OCI-LY7 (cell line): ENCODE measurements at regions not wholly inside any gene's neighbourhood (a gene's known extent, or its start where the extent isn't known, plus 50 kb on each side); places are given as distances from the start of the nearest gene placed in this dataset.

Experiments
- BruUV-seq: library from RNA; stranded (reverse); fragments of 400-500 nt; replicated peaks from 2 replicates; lab custom pipeline; 2021; lab: Mats Ljungman, UMichigan
- CTCF ChIA-PET: fragments of 300-600 bp; sonication (Branson Sonifier 250); formaldehyde crosslinking; loops from one replicate; lab custom pipeline; 2022; ENCODE audit warnings: antibody characterized with exemption; ENCODE audit not compliant: unreplicated experiment; lab: Charles Lee
- POLR2A ChIA-PET: fragments of 300-600 bp; sonication (Branson Sonifier 250); formaldehyde crosslinking; loops from one replicate; lab custom pipeline; 2022; ENCODE audit warnings: antibody characterized with exemption; lab: Charles Lee
- DNase-seq: peaks from one replicate; pipeline ENCODE4 v3.0.0-alpha.2; 2015; ENCODE audit warnings: low spot score
- H2AFZ ChIP-seq: fragments of 200-600 bp; sonication (generic), shearing (Covaris generic); 2 replicates; pipeline ENCODE4 v1.6.1; 2014; ENCODE audit warnings: mild to moderate bottlenecking, antibody characterized with exemption, low read length, moderate library complexity
- H3K27ac ChIP-seq: fragments of 200-600 bp; sonication (generic); 2 replicates; pipeline ENCODE4 v1.5.1; 2014; ENCODE audit warnings: mixed run types, low read depth, mild to moderate bottlenecking, moderate library complexity, low read length, inconsistent platforms; ENCODE audit not compliant: poor library complexity, severe bottlenecking
- H3K36me3 ChIP-seq: fragments of 200-600 bp; sonication (generic); 2 replicates; pipeline ENCODE4 v1.6.1; 2014; ENCODE audit warnings: mild to moderate bottlenecking, antibody characterized with exemption, low read length, moderate library complexity, mixed read lengths; ENCODE audit not compliant: insufficient read depth
- H3K4me1 ChIP-seq: fragments of 200-600 bp; sonication (generic); 2 replicates; pipeline ENCODE4 v1.5.1; 2014; ENCODE audit warnings: mild to moderate bottlenecking, low read length; ENCODE audit not compliant: insufficient read depth, poor library complexity, severe bottlenecking
- H3K4me2 ChIP-seq: fragments of 200-600 bp; sonication (generic); 2 replicates; pipeline ENCODE4 v1.6.1; 2014; ENCODE audit warnings: mild to moderate bottlenecking, low read length
- H3K4me3 ChIP-seq: fragments of 200-600 bp; sonication (generic); 2 replicates; pipeline ENCODE4 v1.5.1; 2014; ENCODE audit warnings: mild to moderate bottlenecking, low read depth, low read length; ENCODE audit not compliant: poor library complexity, severe bottlenecking
- H3K79me2 ChIP-seq: fragments of 200-600 bp; sonication (generic); 2 replicates; pipeline ENCODE4 v1.6.1; 2016; ENCODE audit warnings: low read depth, mild to moderate bottlenecking, low read length, moderate library complexity, mixed read lengths; ENCODE audit not compliant: insufficient read depth
- H3K9me2 ChIP-seq: fragments of 200-600 bp; sonication (generic); 2 replicates; pipeline ENCODE4 v1.6.1; 2016; ENCODE audit warnings: mild to moderate bottlenecking, low read length, mixed read lengths; ENCODE audit not compliant: insufficient read depth
- H3K9me3 ChIP-seq: fragments of 200-600 bp; sonication (generic); 2 replicates; pipeline ENCODE4 v1.6.1; 2014; ENCODE audit warnings: mild to moderate bottlenecking, mixed run types, low read length, mixed read lengths
- H4K20me1 ChIP-seq: fragments of 200-600 bp; sonication (generic); 2 replicates; pipeline ENCODE4 v1.6.1; 2014; ENCODE audit warnings: mild to moderate bottlenecking, antibody characterized with exemption, low read length, moderate library complexity, mixed read lengths; ENCODE audit not compliant: insufficient read depth
- CTCF ChIP-seq: fragments of 200-600 bp; sonication (generic); conservative IDR thresholded peaks from 2 replicates; pipeline ENCODE4 v1.5.1; 2014; ENCODE audit warnings: mild to moderate bottlenecking, antibody characterized with exemption, low read length, moderate library complexity, mixed read lengths
- EZH2phosphoT487 ChIP-seq: fragments of 200-600 bp; sonication (generic); IDR thresholded peaks from 2 replicates; pipeline ENCODE4 v1.6.1; 2018; ENCODE audit warnings: low read depth, borderline replicate concordance, mild to moderate bottlenecking, mixed run types, antibody characterized with exemption, low read length, moderate library complexity, mixed read lengths
- intact Hi-C: fragments of 100-400 bp; cut with micrococcal nuclease; formaldehyde crosslinking; loops from one replicate; pipeline ENCODE4 v1.10.0; 2022; ENCODE audit not compliant: unreplicated experiment

GRCh38 chr16:58853854-58854791 lies 120.0 kb upstream of the GOT2 start:
- Histone ChIP-seq H3K27ac (no peak overlapping the region), H3K36me3 (no peaks in the 10 kb centered on the region), H3K4me1 (no peaks in the 10 kb centered on the region), H3K4me2 (no peak overlapping the region), H3K9me2 (no peaks in the 10 kb centered on the region), H3K79me2 (no peaks in the 10 kb centered on the region), H3K4me3 (no peak overlapping the region), H4K20me1 (no peaks in the 10 kb centered on the region), H3K9me3 (no peaks in the 10 kb centered on the region), H2AFZ (no peak overlapping the region)
- no TSS peak for BruUV-seq
- intact Hi-C loops: no loop called here
- ChIA-PET CTCF (interaction anchor here (0.5 kb wide), 1 partner anchor 206 kb away, joined by 3 read pairs; no protein-coding TSS in a partner anchor), POLR2A (interaction anchor here (1.4 kb wide), 1 partner anchor 8 kb away, joined by 5 read pairs; no protein-coding TSS in a partner anchor)
- TF ChIP-seq EZH2phosphoT487: no peak
- TF ChIP-seq CTCF: no peak
- no peak for DNase-seq

- no peak overlapping the region for H3K27ac ChIP-seq
- H3K9me2 ChIP-seq: no peaks in the 10 kb centered on the region
- H3K9me3 ChIP-seq: no peaks in the 10 kb centered on the region
- H2AFZ ChIP-seq: no peak overlapping the region
- CTCF ChIA-PET: no interaction called here
- H3K4me3 ChIP-seq: no peak overlapping the region
- H3K36me3 ChIP-seq: no peaks in the 10 kb centered on the region
- no peaks in the 10 kb centered on the region for H3K4me1 ChIP-seq
- no peak for DNase-seq
- no TSS peak for BruUV-seq
- POLR2A ChIA-PET: interaction anchor here (0.6 kb wide), 1 partner anchor 220 kb away, joined by 6 read pairs; no protein-coding TSS in a partner anchor
- H3K79me2 ChIP-seq: no peaks in the 10 kb centered on the region
- TF ChIP-seq EZH2phosphoT487: no peak
- TF ChIP-seq CTCF: no peak
- intact Hi-C loops: no loop called here
- no peaks in the 10 kb centered on the region for H4K20me1 ChIP-seq
- H3K4me2 ChIP-seq: no peak overlapping the region
Observed at GRCh38 chr16:58850678-58851020, 116.5 kb upstream of the GOT2 start.
